Skin of body (tissue), 1 donor: ENCODE measurements at regions not wholly inside any gene's neighbourhood (a gene's known extent, or its start where the extent isn't known, plus 50 kb on each side); places are given as distances from the start of the nearest gene placed in this dataset.

Source experiments
- DNase-seq: peaks from one replicate; lab custom pipeline; 2025; lab: John Stamatoyannopoulos, UW

- no peak for DNase-seq
Observed at GRCh38 chr9:81841333-81841732, 86.9 kb upstream of the SPATA31D4 start.

GRCh38 chr9:81844131-81844567, 84.1 kb upstream of the SPATA31D4 start:
- no peak for DNase-seq

DNA sequence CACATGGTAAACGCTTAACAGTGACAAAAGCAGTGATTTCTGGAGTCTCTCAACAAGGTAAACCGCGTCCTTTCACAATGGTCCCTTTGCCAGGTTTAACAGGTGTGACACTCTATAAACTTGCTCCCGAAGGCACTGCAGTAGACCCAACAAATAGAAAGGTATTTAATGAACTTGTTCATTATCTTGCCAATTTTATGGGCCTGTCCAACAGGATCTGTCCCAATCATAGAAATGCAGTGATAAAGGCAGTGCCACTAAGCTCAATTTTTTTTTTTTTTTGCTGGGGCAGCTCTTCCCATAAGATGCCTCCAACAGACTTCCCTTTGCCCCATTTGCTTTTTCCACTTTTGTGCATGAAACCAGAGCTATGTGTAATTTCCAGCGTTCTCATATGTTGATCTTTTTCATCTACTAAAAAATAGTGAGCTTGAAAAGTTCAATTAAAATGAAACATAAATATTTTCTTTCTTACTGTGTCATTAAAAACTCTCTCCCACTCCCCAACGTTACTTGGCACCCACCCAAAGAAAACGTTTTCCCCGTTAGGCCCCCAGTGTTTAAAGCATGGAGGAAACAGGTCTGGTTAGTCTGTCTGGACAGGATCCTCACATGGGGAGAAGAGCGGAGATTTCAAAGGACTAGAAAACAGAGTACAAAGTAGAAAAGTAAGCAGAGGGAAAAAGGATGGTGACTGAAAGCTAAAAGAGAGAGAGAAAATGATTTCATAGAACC, 80.9 kb upstream of the SPATA31D4 start:
- DNase-seq: no peak

- DNase-seq: peak; percentile 23
Observed at GRCh38 chr9:81848472-81848871, 79.8 kb upstream of the SPATA31D4 start.

DNA sequence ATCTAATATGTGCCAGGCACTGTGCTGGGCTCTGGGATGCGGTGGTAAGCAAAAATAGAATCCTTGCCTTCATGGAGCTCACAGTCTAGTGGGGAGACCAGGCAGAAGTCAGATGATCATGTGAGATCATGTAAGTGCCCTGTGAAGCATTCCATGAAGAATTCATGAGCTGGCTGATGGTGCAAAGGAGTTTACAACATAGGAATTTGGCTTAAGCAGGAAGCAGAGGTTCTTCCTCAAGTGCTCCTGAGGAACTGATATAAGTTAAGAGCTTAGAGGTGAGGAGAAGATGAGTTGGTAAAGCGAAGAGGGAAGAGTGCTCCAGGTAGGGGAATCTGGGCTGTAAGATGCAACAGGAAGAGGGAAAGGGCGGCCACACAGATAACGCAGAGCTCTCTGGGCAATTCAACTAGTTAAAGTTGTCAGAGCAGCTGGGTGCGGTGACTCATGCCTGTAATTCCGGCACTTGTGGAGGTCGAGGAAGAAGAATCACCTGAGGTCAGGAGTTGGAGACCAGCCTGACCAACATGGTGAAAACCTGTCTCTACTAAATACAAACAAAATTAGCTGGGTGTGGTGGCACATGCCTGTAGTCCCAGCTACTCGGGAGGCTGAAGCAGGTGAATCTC, 78.5 kb upstream of the SPATA31D4 start:
- no peak for DNase-seq

DNA sequence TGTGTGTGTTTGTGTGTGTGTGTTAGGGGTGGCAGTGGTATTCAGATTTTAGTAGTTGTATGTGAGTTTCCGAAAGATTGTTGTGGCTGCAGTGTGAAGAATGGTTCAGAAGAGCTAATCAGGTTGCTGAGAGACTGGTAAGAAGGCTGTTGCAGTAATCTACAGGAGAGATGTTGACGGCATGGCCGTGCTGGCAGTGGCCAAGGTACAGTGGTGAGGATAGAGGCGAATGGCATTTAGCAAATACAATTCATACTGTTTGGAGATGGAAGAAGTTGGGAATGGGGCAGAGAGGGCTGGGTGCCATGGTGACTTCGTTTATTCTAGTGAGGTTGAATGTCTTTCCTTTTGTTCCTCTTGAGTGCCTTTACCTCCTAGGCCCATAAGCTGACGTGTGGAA, 77.5 kb upstream of the SPATA31D4 start:
- no peak for DNase-seq

- no peak for DNase-seq
Observed at GRCh38 chr9:81851340-81851739, 76.9 kb upstream of the SPATA31D4 start.

GRCh38 chr9:81852820-81853219, 75.4 kb upstream of the SPATA31D4 start:
- no peak for DNase-seq

DNA sequence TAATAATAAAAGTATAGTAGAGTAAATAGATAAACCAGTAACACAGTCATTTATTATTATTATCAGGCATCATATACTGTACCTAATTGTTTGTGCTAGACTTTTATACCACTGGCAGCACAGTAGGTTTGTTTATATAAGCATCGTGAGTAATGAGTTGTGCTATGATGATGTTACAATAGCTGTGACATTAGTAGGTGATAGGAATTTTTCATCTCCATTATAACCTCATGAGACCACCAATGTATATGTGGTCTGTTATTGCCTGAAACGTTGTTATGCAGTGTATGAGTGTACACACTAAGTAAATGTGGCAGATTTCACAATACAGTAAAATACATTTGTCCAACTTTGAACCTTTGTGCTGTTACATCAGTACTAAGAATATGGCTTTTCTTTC, 72.7 kb upstream of the SPATA31D4 start:
- no peak for DNase-seq

- DNase-seq: no peak
Observed at GRCh38 chr9:81858657-81859430, 69.4 kb upstream of the SPATA31D4 start.

GRCh38 chr9:81860581-81860980, 67.6 kb upstream of the SPATA31D4 start:
- no peak for DNase-seq

- no peak for DNase-seq
Observed at GRCh38 chr9:81861644-81862043, 66.6 kb upstream of the SPATA31D4 start.

GRCh38 chr9:81868145-81868544, 60.1 kb upstream of the SPATA31D4 start:
- DNase-seq: no peak

DNA sequence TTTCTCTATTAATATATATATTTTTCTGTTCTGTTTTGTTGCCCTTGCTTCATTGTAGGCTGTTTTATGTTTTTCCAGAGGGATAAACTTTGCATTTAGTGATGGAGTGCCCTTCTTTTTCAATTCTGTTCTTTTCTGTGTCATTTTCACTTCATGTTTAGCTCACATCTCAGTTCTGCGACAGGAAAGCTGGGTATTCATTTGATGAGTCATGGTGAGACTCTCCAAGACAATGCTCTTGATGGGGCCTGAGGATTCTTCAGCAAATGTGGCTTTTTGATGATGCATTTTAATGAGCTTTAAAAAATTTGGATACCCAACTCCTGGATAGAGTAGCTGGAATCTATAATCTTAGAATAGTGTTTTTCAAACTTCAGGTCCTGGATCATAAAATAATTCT, 56.5 kb upstream of the SPATA31D4 start:
- DNase-seq: no peak

- no peak for DNase-seq
Observed at GRCh38 chr9:81874250-81874649, 54.0 kb upstream of the SPATA31D4 start.

DNA sequence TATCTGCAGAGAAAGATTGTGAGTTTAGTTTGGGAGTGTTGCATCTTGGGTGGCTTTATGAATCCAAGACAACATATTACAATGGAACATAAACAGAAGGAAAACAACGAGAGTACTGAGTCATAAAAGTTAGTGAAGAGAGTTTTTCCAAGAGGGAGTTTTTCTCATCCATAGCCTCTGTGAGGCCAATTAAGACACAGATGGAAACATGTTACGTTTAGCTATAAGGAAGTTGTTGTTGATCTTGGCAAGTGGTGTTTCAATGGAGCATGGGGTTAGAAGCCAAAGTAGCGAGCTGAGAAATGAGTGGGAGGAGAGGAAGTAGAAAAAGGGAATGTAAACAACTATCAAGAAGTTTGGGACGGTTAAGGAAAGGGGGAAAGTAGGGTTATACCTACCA, 53.3 kb upstream of the SPATA31D4 start:
- DNase-seq: peak; percentile 65

DNA sequence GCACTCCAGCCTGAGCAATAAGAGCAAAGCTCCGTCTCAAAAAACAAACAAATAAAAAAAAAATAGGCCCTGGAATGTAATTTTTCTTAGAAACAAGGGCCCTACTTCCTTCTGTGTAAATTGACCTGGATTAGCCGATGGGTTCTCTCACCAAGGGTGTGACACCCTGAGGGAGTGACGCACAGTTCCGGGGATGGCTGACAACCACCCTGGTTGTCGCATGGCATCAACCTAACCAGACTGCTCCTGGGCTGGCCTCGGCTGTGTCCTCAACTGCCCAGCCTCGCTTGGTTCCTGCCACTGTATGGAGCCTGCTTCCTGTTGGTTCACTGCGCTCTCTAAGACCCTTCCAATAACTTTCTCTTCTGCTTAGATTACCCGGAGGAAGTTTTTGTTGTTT, 51.2 kb upstream of the SPATA31D4 start:
- DNase-seq: no peak
